ENCODE measurements at regions not wholly inside any gene's neighbourhood (a gene's known extent, or its start where the extent isn't known, plus 50 kb on each side); places are given as distances from the start of the nearest gene placed in this dataset.

GRCh38 chr5:152269533-152269932, 135.5 kb downstream of the NMUR2 start:
- TF ChIP-seq ZSCAN5A (tag by site-specific recombination; IDR thresholded peaks at IDR 0.05) (no peak), ZNF18 (tag by site-specific recombination; IDR thresholded peaks at IDR 0.05) (no peak), CTCF (tag by site-specific recombination; IDR thresholded peaks at IDR 0.05) (no peak), ZNF624 (tag by site-specific recombination; IDR thresholded peaks at IDR 0.05) (no peak), ZNF274 (IDR thresholded peaks at IDR 0.05; ENCODE audit: low read length) (no peak), ZNF274 (tag by site-specific recombination; IDR thresholded peaks at IDR 0.05; ENCODE audit: borderline replicate concordance) (no peak), KLF7 (tag by site-specific recombination; IDR thresholded peaks at IDR 0.05; ENCODE audit: borderline replicate concordance) (no peak)
